Left ventricle myocardium superior (tissue), 1 donor: ENCODE measurements at regions not wholly inside any gene's neighbourhood (a gene's known extent, or its start where the extent isn't known, plus 50 kb on each side); places are given as distances from the start of the nearest gene placed in this dataset.

Experiments
- ATAC-seq: fragments of 200-7000 bp; cut with Tn5 transposase; one replicate; pipeline ENCODE4 v1.9.1; 2020; ENCODE audit warnings: mild to moderate bottlenecking, moderate library complexity
- DNase-seq: peaks from one replicate; pipeline ENCODE4 v3.0.0-alpha.2; 2020
- intact Hi-C: fragments of 100-400 bp; cut with micrococcal nuclease; formaldehyde crosslinking; loops from one replicate; pipeline ENCODE4 v1.11.0; 2022
- donor health status: DM: no; HTN: yes; CAD: no; lungs with severe emphysema.

- no peak for ATAC-seq
- intact Hi-C loops = no loop called here
- DNase-seq = no peak
Observed at GRCh38 chr2:45192991-45193390, 183.7 kb upstream of the SIX2 start.

- DNase-seq (no peak), ATAC-seq (no peak)
- intact Hi-C loops = no loop called here
Observed at GRCh38 chr2:45192481-45192880, 183.2 kb upstream of the SIX2 start.

GRCh38 chr2:45191976-45192375 is 182.7 kb upstream of the SIX2 start:
- DNase-seq (peak; percentile 68), ATAC-seq (peak; percentile 94)
- intact Hi-C loops = no loop called here

- ATAC-seq = peak; percentile 50
- no peak for DNase-seq
- intact Hi-C loops = no loop called here
Observed at GRCh38 chr2:45191146-45191863, 182.1 kb upstream of the SIX2 start.

- DNase-seq (no peak), ATAC-seq (no peak)
- intact Hi-C loops = no loop called here
Observed at GRCh38 chr2:45190481-45190942, 181.3 kb upstream of the SIX2 start.

GRCh38 chr2:45184606-45185005 is 175.4 kb upstream of the SIX2 start:
- intact Hi-C loops = no loop called here
- no peak for ATAC-seq
- DNase-seq = no peak

GRCh38 chr2:45182667-45183295 is 173.5 kb upstream of the SIX2 start:
- DNase-seq = no peak
- no peak for ATAC-seq
- intact Hi-C loops = no loop called here

GRCh38 chr2:45180779-45181178 is 171.5 kb upstream of the SIX2 start:
- DNase-seq (no peak), ATAC-seq (no peak)
- intact Hi-C loops = no loop called here

- intact Hi-C loops = no loop called here
- no peak for ATAC-seq
Observed at GRCh38 chr2:45180033-45180746, 170.9 kb upstream of the SIX2 start.

GRCh38 chr2:45178854-45179253 is 169.6 kb upstream of the SIX2 start:
- ATAC-seq = no peak
- intact Hi-C loops = no loop called here
- DNase-seq = no peak

More at GRCh38 chr2:45180033-45180746, 170.9 kb upstream of the SIX2 start:
- no peak for DNase-seq

GRCh38 chr2:45178359-45178758 is 169.1 kb upstream of the SIX2 start:
- intact Hi-C loops = no loop called here
- no peak for ATAC-seq
- no peak for DNase-seq

GRCh38 chr2:45177870-45178269 is 168.6 kb upstream of the SIX2 start:
- no peak for ATAC-seq
- no peak for DNase-seq
- intact Hi-C loops = no loop called here

GRCh38 chr2:45176390-45176789 is 167.1 kb upstream of the SIX2 start:
- intact Hi-C loops = no loop called here
- ATAC-seq (no peak), DNase-seq (no peak)

- intact Hi-C loops = no loop called here
- no peak for DNase-seq
- peak; percentile 10 for ATAC-seq
Observed at GRCh38 chr2:45173513-45173912, 164.3 kb upstream of the SIX2 start.

GRCh38 chr2:45172760-45173392 is 163.6 kb upstream of the SIX2 start:
- ATAC-seq = no peak
- intact Hi-C loops = no loop called here

GRCh38 chr2:45172142-45172541 is 162.9 kb upstream of the SIX2 start:
- intact Hi-C loops = no loop called here
- ATAC-seq (no peak), DNase-seq (no peak)

More at GRCh38 chr2:45172760-45173392, 163.6 kb upstream of the SIX2 start:
- no peak for DNase-seq

- intact Hi-C loops = no loop called here
- DNase-seq (no peak), ATAC-seq (no peak)
Observed at GRCh38 chr2:45171136-45171501, 161.9 kb upstream of the SIX2 start.

GRCh38 chr2:45170191-45171135 is 161.2 kb upstream of the SIX2 start:
- no peak for DNase-seq
- intact Hi-C loops = no loop called here
- ATAC-seq = peak; percentile 12
